ENCODE measurements at regions not wholly inside any gene's neighbourhood (a gene's known extent, or its start where the extent isn't known, plus 50 kb on each side); places are given as distances from the start of the nearest gene placed in this dataset.
"Not testable (repeated sequence)": the region's sequence is repeated elsewhere in the genome, so short reads cannot be mapped to it uniquely, and the experiment has no call there.

- peak; percentile 60 for DNase-seq
These were observed 97.6 kb upstream of the ZDHHC17 start for GRCh38 chr12:76666290-76666835.

DNA sequence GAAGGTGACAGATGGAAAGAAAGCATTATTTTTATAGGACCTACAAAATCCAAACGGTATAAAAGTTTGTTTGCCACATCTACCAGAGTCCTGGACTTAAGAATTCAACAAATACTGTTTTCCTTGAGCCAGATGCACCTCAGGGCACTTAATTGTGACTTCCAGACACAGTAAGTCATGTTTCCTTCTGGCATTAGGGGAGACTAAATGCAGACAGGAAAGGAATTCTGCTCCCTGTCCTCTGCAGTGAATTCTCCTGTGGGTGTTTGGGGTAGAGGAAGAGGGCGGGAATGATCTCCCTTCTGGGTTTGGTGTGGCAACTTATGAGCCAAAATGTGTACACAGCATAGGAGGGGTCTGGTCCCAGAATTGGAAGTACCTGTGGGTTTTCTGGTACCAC, 93.9 kb upstream of the ZDHHC17 start:
- DNase-seq: no peak

DNA sequence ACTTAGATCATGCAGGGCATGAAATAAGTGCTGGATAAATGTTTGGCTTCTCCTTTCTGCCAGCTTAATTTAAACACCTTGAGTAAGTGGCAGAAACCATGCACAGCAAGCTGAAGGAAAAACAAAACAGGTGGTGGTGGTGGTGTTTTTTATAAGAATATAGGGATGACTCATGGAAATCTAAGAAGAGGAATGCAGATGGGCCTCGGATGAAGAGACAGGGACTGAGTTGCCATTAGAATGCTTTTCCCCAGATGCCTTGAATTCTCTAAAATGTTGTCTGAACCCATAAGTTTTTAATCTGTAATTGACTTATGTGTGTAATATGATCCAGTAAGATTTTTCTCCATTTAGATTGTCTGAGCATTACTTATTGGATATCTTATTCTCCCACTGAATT, 93.1 kb upstream of the ZDHHC17 start:
- peak; percentile 12 for DNase-seq

DNA sequence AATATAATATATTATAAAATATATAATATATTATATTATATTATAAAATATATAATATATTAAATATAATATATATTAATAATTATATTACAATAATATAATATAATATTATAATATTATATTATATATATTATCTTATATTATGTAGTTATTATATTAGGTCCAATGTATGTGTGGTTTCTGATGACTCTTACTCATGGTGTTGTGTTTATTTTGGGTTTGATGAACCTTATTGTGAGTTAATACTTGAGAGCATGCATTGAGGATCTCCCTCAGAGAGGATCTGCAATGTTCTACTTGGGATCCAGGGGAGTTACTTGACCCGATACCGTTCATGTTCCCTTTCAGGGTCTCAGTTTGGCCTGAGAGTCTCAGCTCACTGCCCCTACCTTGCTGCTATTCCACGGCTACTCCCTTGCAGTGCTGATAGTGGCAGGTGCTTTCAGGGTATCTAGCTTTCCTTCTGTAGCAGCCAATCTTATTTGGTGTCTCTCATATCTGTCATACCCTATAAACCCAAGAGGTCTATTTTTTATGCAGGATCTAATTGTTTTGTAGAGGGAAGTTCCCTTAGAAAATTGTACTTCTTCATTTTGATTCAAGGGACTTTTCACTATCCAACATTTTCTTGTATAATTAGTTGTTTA, 89.1 kb upstream of the ZDHHC17 start:
- DNase-seq: no peak

DNA sequence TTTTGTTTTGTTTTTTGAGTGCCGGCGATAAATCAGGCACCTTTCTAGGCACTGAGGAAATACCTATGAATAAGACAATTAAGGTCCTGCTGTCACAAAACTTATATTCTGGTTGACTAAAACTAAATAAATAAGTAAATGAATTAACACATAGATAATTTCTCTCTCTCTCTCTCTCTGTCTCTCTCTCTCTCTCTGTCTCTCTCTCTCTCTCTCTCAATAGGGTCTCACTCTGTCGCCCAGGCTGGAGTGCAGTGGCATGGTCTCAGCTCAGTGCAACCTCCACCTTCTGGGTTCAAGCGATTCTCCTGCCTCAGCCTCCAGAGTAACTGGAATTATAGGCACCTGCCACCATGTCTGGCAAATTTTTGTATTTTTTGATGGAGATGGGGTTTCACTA, 87.7 kb upstream of the ZDHHC17 start:
- not testable (repeated sequence) for DNase-seq

- no peak for DNase-seq
These were observed 84.9 kb upstream of the ZDHHC17 start for GRCh38 chr12:76678992-76679391.

- no peak for DNase-seq
These were observed 84.1 kb upstream of the ZDHHC17 start for GRCh38 chr12:76679778-76680177.

DNA sequence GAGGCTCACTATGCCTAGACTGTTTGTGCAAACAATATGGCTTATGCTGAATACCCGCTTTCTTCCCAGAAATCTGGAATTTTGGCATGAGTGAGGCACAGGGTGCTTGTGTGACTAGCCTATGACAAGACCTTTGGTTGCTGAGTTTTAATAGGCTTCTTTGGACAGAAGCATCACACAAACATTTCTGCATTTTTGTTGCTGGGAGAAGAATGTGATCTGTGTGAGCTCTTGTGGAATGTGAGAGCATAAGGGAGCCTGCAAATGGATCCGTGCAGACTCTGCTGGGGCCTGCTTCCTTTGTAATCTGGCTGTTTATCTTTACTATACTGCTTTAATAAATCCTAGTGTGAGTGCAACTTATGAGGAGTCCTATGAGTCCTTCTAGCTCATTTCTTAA, 83.0 kb upstream of the ZDHHC17 start:
- no peak for DNase-seq

DNA sequence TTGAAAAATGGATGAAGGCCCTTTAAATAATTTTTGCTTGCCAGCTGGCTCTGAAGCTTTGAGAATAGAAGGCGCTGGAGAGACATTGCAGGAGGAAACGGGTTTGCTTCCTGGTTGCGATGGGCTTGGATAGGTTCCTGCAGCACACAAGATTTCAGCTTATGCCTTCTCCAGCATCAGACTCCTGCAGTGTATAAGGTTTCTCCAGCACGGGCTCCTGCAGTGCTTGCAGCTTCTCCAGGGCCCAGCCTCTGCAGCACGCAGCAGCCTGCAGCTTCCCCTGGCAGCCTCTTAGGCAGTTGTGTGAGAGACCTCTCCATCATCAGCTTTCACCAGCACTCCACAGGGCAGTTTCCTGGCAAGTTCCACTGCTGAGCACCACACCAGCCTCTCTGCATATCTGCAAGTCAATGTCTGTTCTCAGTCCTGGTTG, 78.7 kb upstream of the ZDHHC17 start:
- no peak for DNase-seq

- no peak for DNase-seq
These were observed 75.9 kb upstream of the ZDHHC17 start for GRCh38 chr12:76687981-76688380.

GRCh38 chr12:76688631-76689030, 75.3 kb upstream of the ZDHHC17 start:
- DNase-seq: peak; percentile 10

- DNase-seq: no peak
These were observed 72.8 kb upstream of the ZDHHC17 start for GRCh38 chr12:76690921-76691700.

- no peak for DNase-seq
These were observed 71.1 kb upstream of the ZDHHC17 start for GRCh38 chr12:76692846-76693245.

DNA sequence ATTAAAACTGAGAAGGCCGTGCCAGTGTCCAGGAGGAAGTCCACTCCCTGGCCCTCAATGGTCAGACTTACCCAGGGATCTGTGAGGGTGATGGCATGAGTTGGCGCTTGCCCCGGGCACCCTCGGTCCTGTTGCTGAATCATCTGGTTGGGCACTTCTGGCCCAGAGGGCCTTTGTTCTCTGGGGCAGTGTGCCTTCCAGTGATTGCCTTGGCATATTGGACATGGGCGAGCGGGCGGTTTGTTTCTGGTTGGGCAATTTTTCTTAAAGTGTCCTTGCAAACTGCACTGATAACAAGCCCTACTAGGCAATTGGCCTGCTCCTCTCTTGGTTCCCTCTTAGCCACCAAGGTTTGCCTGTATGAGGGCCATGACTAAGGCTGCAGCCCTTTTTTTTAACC, 69.5 kb upstream of the ZDHHC17 start:
- no peak for DNase-seq

- peak; percentile 77 for DNase-seq
These were observed 67.7 kb upstream of the ZDHHC17 start for GRCh38 chr12:76696186-76696585.

DNA sequence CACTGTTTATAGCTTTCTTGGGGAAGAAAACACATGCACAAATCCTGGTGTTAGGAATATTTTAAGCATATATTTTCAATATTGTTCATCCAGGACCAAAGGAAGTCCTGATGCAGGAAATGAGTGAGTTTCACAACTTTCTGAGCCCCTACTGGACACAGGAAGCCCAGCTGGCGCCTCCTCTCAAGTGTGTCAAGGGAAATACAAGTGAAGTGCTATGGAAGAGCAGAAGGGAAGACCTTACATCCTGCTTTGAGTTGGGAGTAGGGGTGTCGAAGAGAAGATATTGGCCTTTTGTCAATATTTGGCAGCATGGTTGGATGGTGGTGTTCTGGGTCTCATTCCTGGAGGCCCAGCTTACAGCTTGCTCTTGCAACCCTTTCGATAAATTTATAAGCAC, 66.1 kb upstream of the ZDHHC17 start:
- DNase-seq: no peak

DNA sequence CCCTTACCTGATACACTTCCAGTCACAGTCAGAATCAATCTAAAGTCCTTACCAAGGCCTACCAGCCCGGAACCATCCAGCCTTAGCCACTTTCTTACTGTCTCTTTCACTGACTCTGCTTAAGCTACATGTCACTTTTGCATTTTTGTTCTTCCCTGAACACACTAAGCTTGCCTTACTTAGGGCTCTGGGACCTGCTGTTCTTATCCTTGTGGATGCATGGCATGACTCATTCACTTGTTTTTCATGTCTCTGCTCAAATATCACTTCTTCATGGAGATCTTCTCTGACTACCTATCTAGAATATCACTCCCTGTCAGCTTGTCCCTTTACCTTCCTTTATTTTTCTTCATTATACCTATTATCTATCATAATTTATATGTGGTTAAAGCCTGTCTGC, 65.6 kb upstream of the ZDHHC17 start:
- DNase-seq: no peak

DNA sequence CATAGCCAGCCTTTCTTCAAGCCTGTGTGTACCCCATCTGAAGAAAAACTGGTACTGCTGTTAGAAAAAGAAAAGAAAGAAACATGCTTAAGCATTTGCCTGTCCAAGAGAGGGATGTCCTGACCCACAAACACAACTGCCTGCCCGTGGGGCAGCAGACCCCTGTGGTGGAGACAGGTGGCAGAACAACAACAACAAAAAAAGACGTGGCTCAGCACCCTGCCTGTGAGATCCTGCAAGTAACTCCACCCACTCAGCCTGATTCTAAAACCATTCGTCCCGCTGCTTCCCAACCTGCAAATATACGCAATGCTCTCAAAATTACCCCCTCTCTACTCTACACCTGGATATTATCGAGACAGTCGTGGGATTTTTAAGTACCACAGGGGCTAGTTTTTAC, 64.9 kb upstream of the ZDHHC17 start:
- DNase-seq: no peak

DNA sequence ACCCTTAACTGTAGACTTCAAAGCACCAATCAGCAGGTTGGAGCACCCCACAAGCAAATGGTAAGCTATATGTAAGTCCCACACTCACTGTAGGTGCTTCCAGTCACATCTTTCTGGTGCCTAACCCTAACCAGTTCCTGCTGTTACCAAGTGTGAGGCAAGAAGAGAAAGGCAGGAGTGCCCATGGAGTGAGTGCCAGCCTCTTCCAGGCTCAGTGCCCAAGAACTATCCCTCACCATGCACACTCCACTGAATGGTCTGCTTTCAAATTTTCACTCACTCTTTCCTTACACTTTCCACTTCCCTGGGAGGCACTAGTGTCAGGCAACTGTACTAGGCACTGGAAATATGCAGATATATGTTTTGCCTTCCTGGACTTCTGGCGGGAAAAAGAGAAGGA, 62.2 kb upstream of the ZDHHC17 start:
- DNase-seq: no peak

GRCh38 chr12:76702946-76703345, 61.0 kb upstream of the ZDHHC17 start:
- DNase-seq: no peak

GRCh38 chr12:76704693-76705092, 59.2 kb upstream of the ZDHHC17 start:
- no peak for DNase-seq

- peak; percentile 7 for DNase-seq
These were observed 57.8 kb upstream of the ZDHHC17 start for GRCh38 chr12:76706101-76706500.

GRCh38 chr12:76706761-76707160, 57.2 kb upstream of the ZDHHC17 start:
- DNase-seq: no peak

DNA sequence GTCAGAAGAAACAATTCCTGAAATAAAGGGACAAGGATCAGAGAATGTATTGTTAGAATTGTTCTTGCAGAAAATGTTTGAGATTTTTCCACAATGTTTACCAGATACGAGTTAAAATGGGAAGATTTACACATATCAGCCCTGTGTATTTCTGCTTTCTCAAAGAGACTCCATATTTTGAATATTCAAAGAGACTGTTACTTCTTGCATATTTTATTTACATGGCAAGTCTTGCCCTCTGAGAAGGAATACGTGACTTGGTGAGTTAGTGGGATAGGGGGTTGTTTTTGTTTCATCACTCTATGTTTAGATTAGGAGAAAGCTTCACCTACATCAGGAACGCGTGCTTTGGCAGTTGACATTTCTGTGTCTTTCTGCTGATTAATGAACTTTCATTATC, 56.1 kb upstream of the ZDHHC17 start:
- no peak for DNase-seq

Data from NCI-H82 (cell line).